ENCODE measurements at regions not wholly inside any gene's neighbourhood (a gene's known extent, or its start where the extent isn't known, plus 50 kb on each side); places are given as distances from the start of the nearest gene placed in this dataset.

- H3K4me2 ChIP-seq (ENCODE audit: low read length): no peak overlapping the region
- H3K79me2 ChIP-seq (replicated peaks; ENCODE audit: insufficient read depth, low read length): no peaks in the 10 kb centered on the region
- H3K9me2 ChIP-seq (ENCODE audit: insufficient read depth, low read length): no peaks in the 10 kb centered on the region
- no peaks in the 10 kb centered on the region for H3F3A ChIP-seq (ENCODE audit: insufficient read depth, low read length, poor library complexity, severe bottlenecking)
- no peak overlapping the region for H3K9ac ChIP-seq (ENCODE audit: low read length)
- H2AFZ ChIP-seq (ENCODE audit: low read depth, low read length): no peak overlapping the region
- no peaks in the 10 kb centered on the region for H3K9me3 ChIP-seq (ENCODE audit: low read length)
- no peaks in the 10 kb centered on the region for H4K20me1 ChIP-seq (ENCODE audit: insufficient read depth)
- H3K36me3 ChIP-seq (ENCODE audit: insufficient read depth, low read length): no peaks in the 10 kb centered on the region
- no peak overlapping the region for H3K4me3 ChIP-seq (ENCODE audit: low read length)
- no peak overlapping the region for H3K27ac ChIP-seq (ENCODE audit: low read length)
- TF ChIP-seq TAF1 (IDR thresholded peaks at IDR 0.05; ENCODE audit: low read depth) (no peak), REST (IDR thresholded peaks at IDR 0.05; ENCODE audit: borderline replicate concordance) (no peak), EP300 (conservative IDR thresholded peaks at IDR 0.05; ENCODE audit: poor library complexity, severe bottlenecking) (no peak), RAD21 (conservative IDR thresholded peaks at IDR 0.05) (no peak), EZH2 (IDR thresholded peaks at IDR 0.05; ENCODE audit: borderline replicate concordance, insufficient read depth, low read length, poor library complexity, severe bottlenecking) (no peak), CTCF (IDR thresholded peaks at IDR 0.05; ENCODE audit: poor library complexity, severe bottlenecking) (no peak), POLR2AphosphoS5 (IDR thresholded peaks at IDR 0.05) (no peak), MXI1 (conservative IDR thresholded peaks at IDR 0.05; ENCODE audit: poor library complexity, severe bottlenecking) (no peak), SMC3 (conservative IDR thresholded peaks at IDR 0.05; ENCODE audit: poor library complexity) (no peak)
- no peaks in the 10 kb centered on the region for H3K27me3 ChIP-seq (ENCODE audit: insufficient read depth, low read depth, low read length)
These were observed 356.7 kb upstream of the TRPC7 start for GRCh38 chr5:136722086-136722485.

- Histone ChIP-seq H3K27me3 (ENCODE audit: insufficient read depth, low read depth, low read length) (no peaks in the 10 kb centered on the region), H3K9ac (ENCODE audit: low read length) (no peak overlapping the region), H3K4me3 (ENCODE audit: low read length) (no peak overlapping the region), H4K20me1 (ENCODE audit: insufficient read depth) (no peaks in the 10 kb centered on the region), H3K36me3 (ENCODE audit: insufficient read depth, low read length) (no peaks in the 10 kb centered on the region), H2AFZ (ENCODE audit: low read depth, low read length) (no peak overlapping the region), H3F3A (ENCODE audit: insufficient read depth, low read length, poor library complexity, severe bottlenecking) (no peaks in the 10 kb centered on the region), H3K79me2 (replicated peaks; ENCODE audit: insufficient read depth, low read length) (no peaks in the 10 kb centered on the region), H3K9me3 (ENCODE audit: low read length) (no peaks in the 10 kb centered on the region), H3K9me2 (ENCODE audit: insufficient read depth, low read length) (no peaks in the 10 kb centered on the region), H3K4me2 (ENCODE audit: low read length) (no peak overlapping the region), H3K27ac (ENCODE audit: low read length) (no peak overlapping the region)
- TF ChIP-seq REST (IDR thresholded peaks at IDR 0.05; ENCODE audit: borderline replicate concordance): no peak
- no peak for TF ChIP-seq SMC3 (conservative IDR thresholded peaks at IDR 0.05; ENCODE audit: poor library complexity)
These were observed 355.3 kb upstream of the TRPC7 start for GRCh38 chr5:136720674-136721073.

Data from neural cell (in vitro differentiated cells).